GM12864 (cell line): ENCODE measurements at regions not wholly inside any gene's neighbourhood (a gene's known extent, or its start where the extent isn't known, plus 50 kb on each side); places are given as distances from the start of the nearest gene placed in this dataset.

ENCODE experiments used
- DNase-seq: peaks from one replicate; pipeline ENCODE4 v3.0.0-alpha.2; 2011; ENCODE audit warnings: low read depth
- H3K4me3 ChIP-seq: 2 replicates; pipeline ENCODE4 v1.5.1; 2011; ENCODE audit warnings: mild to moderate bottlenecking, low read depth, low read length, control low read depth
- TF ChIP-seq, protein P1 (sequence below): IDR thresholded peaks from 2 replicates; pipeline ENCODE4 v1.5.1; 2011; ENCODE audit warnings: low read depth, mild to moderate bottlenecking, moderate library complexity, low read length, control low read depth, inconsistent platforms; ENCODE audit errors: missing control alignments

DNA sequence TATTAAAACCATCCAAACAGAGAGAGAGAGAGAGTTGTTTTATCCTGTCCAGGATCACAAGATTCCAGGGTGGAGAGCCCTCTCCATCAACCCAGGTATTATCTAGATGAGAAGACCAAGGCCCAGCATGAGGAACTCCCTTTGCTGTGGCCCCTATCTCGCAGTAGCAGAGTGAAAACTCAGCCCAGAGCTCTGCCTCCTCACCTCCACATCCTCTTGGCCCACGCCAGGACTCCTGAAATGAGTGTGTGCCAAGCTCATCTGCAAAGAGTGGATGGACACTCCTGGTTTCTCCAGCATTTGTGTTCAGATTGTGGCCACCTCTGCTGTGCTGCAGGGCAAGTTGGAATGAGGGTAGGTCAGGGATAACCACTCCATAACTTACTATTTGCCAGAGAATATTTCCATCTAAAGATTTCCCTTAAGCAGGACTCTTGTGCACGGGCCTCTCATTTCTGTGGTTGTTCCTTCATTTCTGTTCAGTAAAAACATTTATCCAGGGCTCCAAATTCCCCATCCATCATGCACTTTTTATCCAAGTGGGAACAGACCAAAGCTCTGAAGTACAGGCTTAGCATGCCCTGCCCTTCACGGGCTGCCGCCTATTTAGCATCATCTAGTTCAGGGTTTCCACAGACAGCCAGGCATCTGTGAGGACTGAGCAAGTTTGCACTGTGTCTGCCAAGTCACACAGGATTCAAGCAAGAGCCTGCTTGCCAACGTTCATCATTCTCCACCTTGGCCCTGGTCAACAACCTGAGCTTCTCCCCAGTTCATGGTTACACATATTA is 583.2 kb upstream of the ID2 start:
- no peak overlapping the region for H3K4me3 ChIP-seq
- no peak for DNase-seq
- TF ChIP-seq, protein P1, sequence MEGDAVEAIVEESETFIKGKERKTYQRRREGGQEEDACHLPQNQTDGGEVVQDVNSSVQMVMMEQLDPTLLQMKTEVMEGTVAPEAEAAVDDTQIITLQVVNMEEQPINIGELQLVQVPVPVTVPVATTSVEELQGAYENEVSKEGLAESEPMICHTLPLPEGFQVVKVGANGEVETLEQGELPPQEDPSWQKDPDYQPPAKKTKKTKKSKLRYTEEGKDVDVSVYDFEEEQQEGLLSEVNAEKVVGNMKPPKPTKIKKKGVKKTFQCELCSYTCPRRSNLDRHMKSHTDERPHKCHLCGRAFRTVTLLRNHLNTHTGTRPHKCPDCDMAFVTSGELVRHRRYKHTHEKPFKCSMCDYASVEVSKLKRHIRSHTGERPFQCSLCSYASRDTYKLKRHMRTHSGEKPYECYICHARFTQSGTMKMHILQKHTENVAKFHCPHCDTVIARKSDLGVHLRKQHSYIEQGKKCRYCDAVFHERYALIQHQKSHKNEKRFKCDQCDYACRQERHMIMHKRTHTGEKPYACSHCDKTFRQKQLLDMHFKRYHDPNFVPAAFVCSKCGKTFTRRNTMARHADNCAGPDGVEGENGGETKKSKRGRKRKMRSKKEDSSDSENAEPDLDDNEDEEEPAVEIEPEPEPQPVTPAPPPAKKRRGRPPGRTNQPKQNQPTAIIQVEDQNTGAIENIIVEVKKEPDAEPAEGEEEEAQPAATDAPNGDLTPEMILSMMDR, result no peak

DNA sequence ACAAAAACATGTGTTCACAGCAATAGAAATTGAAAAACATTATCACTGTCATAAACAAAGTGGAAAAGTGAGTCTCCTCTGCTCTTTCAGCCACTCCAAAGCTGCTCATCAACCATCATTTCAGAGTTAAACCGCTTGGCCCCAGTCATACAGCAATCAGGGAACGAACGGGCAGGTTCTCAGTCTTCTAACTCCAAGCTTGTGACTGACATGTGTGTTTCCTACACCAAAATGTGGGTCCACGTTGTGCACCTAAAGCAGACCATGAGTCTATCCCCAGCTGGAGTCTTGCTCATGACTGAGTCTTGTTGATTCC is 582.6 kb upstream of the ID2 start:
- TF ChIP-seq, protein P1, result no peak
- no peak for DNase-seq
- H3K4me3 ChIP-seq, result no peak overlapping the region

DNA sequence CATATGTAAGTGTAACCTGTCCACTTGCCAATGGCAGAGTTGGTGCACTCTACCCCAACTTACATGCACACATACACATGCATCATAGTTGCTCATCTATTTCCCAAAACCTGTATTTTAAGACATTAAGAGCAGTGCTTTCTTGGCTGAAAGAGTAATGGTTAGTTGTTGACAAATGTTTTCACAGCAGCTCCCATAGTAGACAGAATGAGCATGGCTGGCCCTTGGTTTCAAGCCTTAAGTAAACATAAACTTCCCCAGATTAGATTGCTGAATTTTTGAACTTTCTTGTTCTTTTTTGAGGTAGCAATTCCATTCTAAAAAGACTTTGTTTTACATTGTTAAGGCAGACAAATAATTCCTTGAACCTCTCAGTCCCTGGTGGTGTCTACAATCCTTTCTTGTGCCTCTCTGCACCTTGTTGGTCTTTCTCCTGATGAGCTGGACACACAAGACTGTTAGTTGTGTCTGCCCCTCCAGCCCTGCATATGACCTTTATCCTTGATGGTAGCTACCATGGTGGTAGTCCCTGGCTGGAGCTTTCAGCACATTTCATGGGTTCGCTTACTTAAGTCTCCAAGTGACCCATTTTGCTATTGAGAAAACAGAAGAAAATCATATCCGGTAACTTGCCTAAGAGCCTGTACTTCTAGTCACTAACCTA is 580.1 kb upstream of the ID2 start:
- TF ChIP-seq, protein P1, result no peak
- no peak overlapping the region for H3K4me3 ChIP-seq

DNA sequence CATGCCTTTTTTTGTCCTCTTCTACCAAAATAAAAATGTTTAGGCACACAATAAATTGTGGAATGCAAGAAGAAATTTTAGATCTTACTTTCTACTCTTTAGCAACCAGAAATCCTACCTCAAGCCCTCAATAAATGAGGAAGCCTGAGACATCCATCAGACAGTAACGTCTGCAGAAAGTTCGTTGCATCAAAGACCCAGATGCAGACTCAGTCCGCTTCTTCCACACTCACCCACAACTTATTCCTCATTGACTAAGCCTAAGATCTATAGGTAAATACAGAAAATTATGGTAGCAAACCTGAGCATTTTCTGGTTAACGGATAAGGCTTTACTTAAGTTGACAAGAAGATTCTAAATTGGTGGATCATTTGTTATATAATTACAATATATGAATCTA is 579.4 kb upstream of the ID2 start:
- TF ChIP-seq, protein P1, result no peak
- H3K4me3 ChIP-seq, result no peak overlapping the region
- DNase-seq, result no peak

More for the DNA sequence above, 580.1 kb upstream of the ID2 start:
- DNase-seq, result no peak

DNA sequence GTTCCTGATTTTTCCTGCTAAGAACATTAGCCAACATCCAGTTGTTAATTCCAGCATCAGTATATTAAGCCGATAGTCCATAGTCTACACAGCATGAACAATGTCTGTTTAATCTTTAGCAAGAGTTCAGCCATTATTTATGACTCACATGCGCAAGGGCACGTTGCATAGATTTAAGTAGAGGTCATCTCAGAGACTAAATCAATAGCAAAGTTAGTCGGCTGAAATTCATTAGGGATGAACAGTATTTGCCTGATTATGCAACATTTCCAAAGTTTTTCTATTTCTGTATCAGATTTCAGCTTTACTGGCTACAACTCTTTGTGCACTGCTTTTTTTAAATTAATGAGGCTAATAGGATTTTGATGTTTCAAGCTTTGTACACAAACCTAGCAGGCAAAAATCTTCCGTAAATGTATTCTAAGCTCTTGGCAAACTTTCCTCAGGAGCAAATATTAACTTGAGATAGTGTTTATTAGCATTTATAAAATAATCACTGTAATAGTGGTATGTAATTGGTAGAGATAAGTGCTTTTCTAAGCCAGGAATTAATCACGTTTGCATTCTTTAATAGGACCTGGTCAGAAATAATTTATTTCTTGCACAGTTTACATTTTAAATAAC is 578.7 kb upstream of the ID2 start:
- H3K4me3 ChIP-seq, result no peak overlapping the region
- TF ChIP-seq, protein P1, result no peak
- no peak for DNase-seq

DNA sequence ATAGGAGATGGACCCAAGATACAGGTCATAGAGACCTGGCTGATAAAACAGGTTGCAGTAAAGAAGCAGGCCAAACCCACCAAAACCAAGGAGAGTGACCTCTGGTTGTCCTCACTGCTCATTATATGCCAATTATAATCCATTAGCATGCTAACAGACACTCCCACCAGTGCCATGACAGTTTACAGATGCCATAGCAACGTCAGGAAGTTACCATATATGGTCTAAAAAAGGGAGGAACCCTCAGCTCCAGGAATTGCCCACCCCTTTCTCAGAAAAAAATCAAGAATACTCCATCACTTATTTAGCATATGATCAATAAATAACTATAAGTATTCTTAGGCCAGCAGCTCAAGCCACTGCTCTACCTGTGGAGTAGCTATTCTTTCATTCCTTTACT is 574.7 kb upstream of the ID2 start:
- TF ChIP-seq, protein P1, result no peak
- DNase-seq, result no peak
- no peak overlapping the region for H3K4me3 ChIP-seq
